ENCODE measurements at regions not wholly inside any gene's neighbourhood (a gene's known extent, or its start where the extent isn't known, plus 50 kb on each side); places are given as distances from the start of the nearest gene placed in this dataset.
"Not testable (repeated sequence)": the region's sequence is repeated elsewhere in the genome, so short reads cannot be mapped to it uniquely, and the experiment has no call there.

GRCh38 chr20:22524393-22525015 lies 59.9 kb downstream of the FOXA2 start:
- H3K36me3 ChIP-seq, result no peaks in the 10 kb centered on the region
- TF ChIP-seq CTCF (IDR thresholded peaks at IDR 0.05) (no peak), POLR2A (IDR thresholded peaks at IDR 0.05) (no peak)
- no peak for DNase-seq
- H3K9me3 ChIP-seq, result no peaks in the 10 kb centered on the region
- no peaks in the 10 kb centered on the region for H3K4me1 ChIP-seq
- no peaks in the 10 kb centered on the region for H3K27me3 ChIP-seq
- no peak overlapping the region for H3K27ac ChIP-seq
- intact Hi-C loops (cut with DNase I; ENCODE audit: low total_unique reads), result no loop called here
- H3K4me3 ChIP-seq, result no peak overlapping the region

- H3K27me3 ChIP-seq, result no peaks in the 10 kb centered on the region
- H3K36me3 ChIP-seq, result no peaks in the 10 kb centered on the region
- no peak for DNase-seq
- intact Hi-C loops (cut with DNase I; ENCODE audit: low total_unique reads), result no loop called here
- no peak overlapping the region for H3K27ac ChIP-seq
- H3K4me3 ChIP-seq, result no peak overlapping the region
- H3K9me3 ChIP-seq, result no peaks in the 10 kb centered on the region
- no peaks in the 10 kb centered on the region for H3K4me1 ChIP-seq
- TF ChIP-seq CTCF (IDR thresholded peaks at IDR 0.05) (no peak), POLR2A (IDR thresholded peaks at IDR 0.05) (no peak)
Observed at GRCh38 chr20:22523499-22524392, 60.6 kb downstream of the FOXA2 start.

GRCh38 chr20:22523128-22523498 lies 61.3 kb downstream of the FOXA2 start:
- TF ChIP-seq POLR2A (IDR thresholded peaks at IDR 0.05), result no peak
- no peak for TF ChIP-seq CTCF (IDR thresholded peaks at IDR 0.05)
- H3K27ac ChIP-seq, result no peak overlapping the region
- intact Hi-C loops (cut with DNase I; ENCODE audit: low total_unique reads), result no loop called here

GRCh38 chr20:22522701-22523100 lies 61.7 kb downstream of the FOXA2 start:
- Histone ChIP-seq H3K4me1 (no peaks in the 10 kb centered on the region), H3K9me3 (no peaks in the 10 kb centered on the region), H3K27ac (no peak overlapping the region), H3K36me3 (no peaks in the 10 kb centered on the region), H3K4me3 (no peak overlapping the region), H3K27me3 (no peaks in the 10 kb centered on the region)
- intact Hi-C loops (cut with DNase I; ENCODE audit: low total_unique reads), result no loop called here
- TF ChIP-seq POLR2A (IDR thresholded peaks at IDR 0.05) (no peak), CTCF (IDR thresholded peaks at IDR 0.05) (no peak)
- DNase-seq, result no peak

More at GRCh38 chr20:22523128-22523498, 61.3 kb downstream of the FOXA2 start:
- Histone ChIP-seq H3K27me3 (no peaks in the 10 kb centered on the region), H3K4me1 (no peaks in the 10 kb centered on the region), H3K4me3 (no peak overlapping the region), H3K9me3 (no peaks in the 10 kb centered on the region), H3K36me3 (no peaks in the 10 kb centered on the region)
- no peak for DNase-seq

- H3K27ac ChIP-seq; H3K9me3 ChIP-seq; H3K27me3 ChIP-seq; H3K36me3 ChIP-seq; DNase-seq; intact Hi-C loops (cut with DNase I; ENCODE audit: low total_unique reads); H3K4me1 ChIP-seq; H3K4me3 ChIP-seq: not testable (repeated sequence)
Observed at GRCh38 chr20:22521940-22522339, 62.4 kb downstream of the FOXA2 start.
